Psoas muscle (tissue), 7 donors: ENCODE measurements at regions not wholly inside any gene's neighbourhood (a gene's known extent, or its start where the extent isn't known, plus 50 kb on each side); places are given as distances from the start of the nearest gene placed in this dataset.

ENCODE experiments used
- ATAC-seq, 4 donors: fragments of 200-7000 bp; cut with Tn5 transposase; one replicate each; pipeline ENCODE4 v1.9.1; 2020; ENCODE audit warnings: moderate library complexity in 3 of 4, mild to moderate bottlenecking in 2 of 4
- DNase-seq, 2 donors: peaks; one replicate each; pipeline ENCODE4 v3.0.0-alpha.2; 2020
- H3K27ac ChIP-seq: fragments of 200-600 bp; one replicate; pipeline ENCODE4 v1.8.0; 2022
- H3K27me3 ChIP-seq, 3 donors: fragments of 200-600 bp in 1 of 3; one replicate each; pipeline versions ENCODE4 v1.6.1 to v1.8.0; 2013 to 2022; ENCODE audit warnings: low read length in 2 of 3, mild to moderate bottlenecking in 2 of 3, moderate library complexity in 1 of 3; ENCODE audit not compliant: insufficient read depth in 3 of 3
- H3K36me3 ChIP-seq, 2 donors: fragments of 200-600 bp in 1 of 2; one replicate each; pipeline versions ENCODE4 v1.6.1 to v1.8.0; 2013 to 2022; ENCODE audit warnings: low read depth in 1 of 2, mild to moderate bottlenecking in 1 of 2, moderate library complexity in 1 of 2; ENCODE audit not compliant: insufficient read depth in 1 of 2
- H3K4me1 ChIP-seq: fragments of 200-600 bp; one replicate; pipeline ENCODE4 v1.8.0; 2022
- H3K4me3 ChIP-seq: fragments of 200-600 bp; one replicate; pipeline ENCODE4 v1.8.0; 2022; ENCODE audit warnings: mild to moderate bottlenecking
- H3K9me3 ChIP-seq: fragments of 200-600 bp; one replicate; pipeline ENCODE4 v1.8.0; 2022
- WGBS, 3 donors: extraction: QIAGEN DNeasy Blood & Tissue Kit; methylation state at CpG; one replicate each; pipeline versions ENCODE4 v1.1.6 to v1.1.7; 2013; 5-methylcytosine and 5-hydroxymethylcytosine counted together
- intact Hi-C, 2 donors: fragments of 100-400 bp; cut with DNase I; formaldehyde crosslinking; loops; one replicate each; pipeline versions ENCODE4 v1.11.0 to v1.14.2; 2022
- TF ChIP-seq, protein P1 (sequence below): fragments of 200-600 bp; IDR thresholded peaks from one replicate; pipeline ENCODE4 v1.8.0; 2022; ENCODE audit warnings: antibody characterized with exemption
- donor health status: healthy with polysubstance abuse.
- donor health status: DM: no; HTN: no; CAD: no; lungs with moderate emphysema.
- donor health status: Bipolar disorder and iron deficiency.
- donor health status: healthy.
- donor health status: DM: yes; HTN: yes; CAD: no.
- donor health status: DM: no; HTN: no; CAD: no.
- donor health status: DM: yes; HTN: yes; CAD: no.

DNA sequence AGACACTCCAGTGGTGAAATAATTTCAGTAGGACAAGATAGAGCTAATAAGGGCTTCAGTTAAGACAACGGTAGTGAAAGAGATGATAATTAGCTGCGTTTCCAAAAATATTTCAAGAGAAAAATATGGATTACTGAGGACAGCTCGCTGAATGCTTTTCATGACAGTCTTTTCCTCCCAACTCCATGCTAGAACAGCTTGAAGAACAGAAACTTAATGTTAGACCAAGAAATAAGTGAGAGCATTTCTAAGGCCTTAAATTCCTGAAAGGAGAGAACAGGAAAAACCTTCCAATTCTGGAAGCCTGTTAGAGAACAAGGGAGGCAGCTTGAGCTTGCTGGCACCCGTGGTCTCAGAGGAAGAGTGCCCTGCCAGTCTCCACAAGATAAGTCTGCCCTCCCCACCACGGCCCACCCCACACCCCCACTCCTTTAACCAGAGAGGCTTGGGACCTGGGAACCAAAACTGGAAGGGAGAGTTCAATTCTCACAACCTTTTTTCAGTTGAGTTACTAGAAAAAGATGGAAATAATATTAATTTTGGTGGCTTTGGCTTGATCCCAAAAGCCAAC, 1148.0 kb upstream of the CELF2 start:
- H3K27me3 ChIP-seq: no peaks in the 10 kb centered on the region
- H3K4me1 ChIP-seq: no peaks in the 10 kb centered on the region
- ATAC-seq (no peak), DNase-seq (no peak)
- 22 to 31% (median 24%) methylated on average over 5 of the region's 5 CpGs for WGBS, 3 donors
- H3K9me3 ChIP-seq: no peaks in the 10 kb centered on the region
- no peak overlapping the region for H3K4me3 ChIP-seq
- no peaks in the 10 kb centered on the region for H3K36me3 ChIP-seq
- intact Hi-C loops: no loop called here
- TF ChIP-seq, protein P1, sequence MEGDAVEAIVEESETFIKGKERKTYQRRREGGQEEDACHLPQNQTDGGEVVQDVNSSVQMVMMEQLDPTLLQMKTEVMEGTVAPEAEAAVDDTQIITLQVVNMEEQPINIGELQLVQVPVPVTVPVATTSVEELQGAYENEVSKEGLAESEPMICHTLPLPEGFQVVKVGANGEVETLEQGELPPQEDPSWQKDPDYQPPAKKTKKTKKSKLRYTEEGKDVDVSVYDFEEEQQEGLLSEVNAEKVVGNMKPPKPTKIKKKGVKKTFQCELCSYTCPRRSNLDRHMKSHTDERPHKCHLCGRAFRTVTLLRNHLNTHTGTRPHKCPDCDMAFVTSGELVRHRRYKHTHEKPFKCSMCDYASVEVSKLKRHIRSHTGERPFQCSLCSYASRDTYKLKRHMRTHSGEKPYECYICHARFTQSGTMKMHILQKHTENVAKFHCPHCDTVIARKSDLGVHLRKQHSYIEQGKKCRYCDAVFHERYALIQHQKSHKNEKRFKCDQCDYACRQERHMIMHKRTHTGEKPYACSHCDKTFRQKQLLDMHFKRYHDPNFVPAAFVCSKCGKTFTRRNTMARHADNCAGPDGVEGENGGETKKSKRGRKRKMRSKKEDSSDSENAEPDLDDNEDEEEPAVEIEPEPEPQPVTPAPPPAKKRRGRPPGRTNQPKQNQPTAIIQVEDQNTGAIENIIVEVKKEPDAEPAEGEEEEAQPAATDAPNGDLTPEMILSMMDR: no peak
- H3K27ac ChIP-seq: no peak overlapping the region

DNA sequence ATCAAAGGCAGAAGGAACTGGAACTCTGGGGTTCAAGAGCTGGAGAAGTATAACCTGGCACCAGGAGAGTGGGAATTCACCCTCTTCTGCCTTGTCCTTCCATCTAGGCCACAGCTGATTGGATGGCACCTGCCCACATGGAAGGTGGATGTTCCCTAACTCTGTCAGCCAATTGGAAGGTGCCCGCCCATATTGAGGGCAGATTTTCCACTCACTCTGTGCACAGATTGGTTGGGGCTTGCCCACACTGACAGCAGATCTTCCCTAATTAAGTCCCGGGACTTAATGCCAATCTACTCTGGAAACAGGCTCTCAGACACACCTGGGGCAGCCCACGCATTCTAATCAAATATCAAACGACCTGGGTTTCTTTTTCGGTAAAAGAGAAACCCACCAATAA, 1142.3 kb upstream of the CELF2 start:
- intact Hi-C loops: no loop called here
- Histone ChIP-seq H3K4me3 (no peak overlapping the region), H3K36me3 (no peaks in the 10 kb centered on the region), H3K27me3 (no peaks in the 10 kb centered on the region), H3K4me1 (no peaks in the 10 kb centered on the region), H3K27ac (no peak overlapping the region), H3K9me3 (no peaks in the 10 kb centered on the region)
- DNase-seq (no peak), ATAC-seq (no peak)
- TF ChIP-seq, protein P1: no peak
- 85 to 88% (median 85%) methylated on average over 5 of the region's 5 CpGs for WGBS, 3 donors

DNA sequence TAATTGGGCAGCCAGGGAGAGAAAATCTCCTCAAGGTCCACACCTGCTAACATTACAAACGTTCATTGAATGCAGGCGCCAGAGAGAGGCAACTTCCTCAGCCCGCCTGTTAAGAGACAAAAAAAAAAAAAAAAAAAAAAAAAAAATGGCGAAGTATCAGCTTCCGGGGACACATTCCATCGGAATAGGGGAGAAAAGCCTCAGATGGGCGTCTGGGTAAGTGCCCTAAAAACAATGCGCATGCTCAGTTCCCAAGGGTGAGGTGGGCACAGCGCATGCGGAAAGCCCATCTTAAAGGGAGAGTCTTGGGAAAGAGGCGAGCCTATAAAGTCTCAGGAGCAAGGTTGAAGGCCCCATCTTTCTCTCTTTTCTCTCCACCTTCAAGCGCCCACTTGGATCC, 1139.7 kb upstream of the CELF2 start:
- no peak overlapping the region for H3K4me3 ChIP-seq
- no peaks in the 10 kb centered on the region for H3K27me3 ChIP-seq
- H3K36me3 ChIP-seq: no peaks in the 10 kb centered on the region
- H3K9me3 ChIP-seq: peaks cover 5% of the 10 kb centered on the region
- ATAC-seq (no peak), DNase-seq (no peak)
- H3K27ac ChIP-seq: no peak overlapping the region
- TF ChIP-seq, protein P1: no peak
- intact Hi-C loops: no loop called here
- H3K4me1 ChIP-seq: no peaks in the 10 kb centered on the region
- 90 to 91% (median 91%) methylated on average over 12 of the region's 12 CpGs for WGBS, 3 donors

DNA sequence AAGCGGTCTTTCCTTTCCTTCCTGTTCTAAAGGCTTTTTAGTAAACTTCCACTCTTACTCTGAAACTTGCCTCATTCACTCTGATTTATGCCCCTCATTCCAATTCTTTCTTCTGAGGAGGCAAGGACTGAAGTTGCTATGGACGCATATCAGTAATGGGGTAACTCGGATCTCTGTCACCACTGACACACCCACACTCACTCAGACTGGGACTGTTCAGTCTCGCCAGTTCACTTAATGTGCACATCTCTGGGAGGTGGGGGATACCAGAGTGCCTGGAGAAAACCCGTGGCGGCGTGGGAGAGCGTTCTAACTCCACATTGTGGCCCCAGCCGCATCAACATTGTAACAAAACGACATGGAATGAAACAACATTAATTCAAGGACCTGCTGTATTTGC, 1139.3 kb upstream of the CELF2 start:
- intact Hi-C loops: no loop called here
- Histone ChIP-seq H3K4me1 (no peaks in the 10 kb centered on the region), H3K27me3 (no peaks in the 10 kb centered on the region), H3K36me3 (no peaks in the 10 kb centered on the region), H3K9me3 (peaks cover 5% of the 10 kb centered on the region), H3K4me3 (no peak overlapping the region), H3K27ac (no peak overlapping the region)
- DNase-seq: no peak
- 93 to 95% (median 95%) methylated on average over 10 of the region's 10 CpGs for WGBS, 3 donors
- ATAC-seq: no peak
- TF ChIP-seq, protein P1: no peak

DNA sequence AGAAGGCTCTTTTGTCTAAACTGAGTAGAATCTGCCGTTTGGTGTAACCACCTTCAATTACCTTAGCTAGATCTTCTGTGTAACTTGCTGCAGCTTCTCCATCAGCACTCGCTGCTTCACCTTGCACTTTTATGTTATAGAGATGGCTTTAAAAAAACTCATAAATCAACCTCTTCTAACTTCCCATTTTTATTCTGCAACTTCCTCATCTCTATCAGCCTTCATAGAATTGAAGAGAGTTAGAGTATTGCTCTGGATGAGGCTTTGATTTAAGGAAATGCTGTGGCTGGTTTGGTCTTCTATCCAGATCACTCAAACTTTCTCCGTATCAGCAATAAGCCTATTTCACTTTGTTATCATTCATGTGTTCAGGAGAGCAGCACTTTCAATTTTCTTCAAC, 1131.9 kb upstream of the CELF2 start:
- ATAC-seq (no peak), DNase-seq (no peak)
- H3K36me3 ChIP-seq: no peaks in the 10 kb centered on the region
- no peaks in the 10 kb centered on the region for H3K4me1 ChIP-seq
- intact Hi-C loops: no loop called here
- peaks cover 9% of the 10 kb centered on the region for H3K9me3 ChIP-seq
- H3K4me3 ChIP-seq: no peak overlapping the region
- TF ChIP-seq, protein P1: no peak
- WGBS, 3 donors: 82 to 86% (median 84%) methylated on average over 3 of the region's 3 CpGs
- no peaks in the 10 kb centered on the region for H3K27me3 ChIP-seq
- no peak overlapping the region for H3K27ac ChIP-seq
